ENCODE measurements at regions not wholly inside any gene's neighbourhood (a gene's known extent, or its start where the extent isn't known, plus 50 kb on each side); places are given as distances from the start of the nearest gene placed in this dataset.

- DNase-seq (ENCODE audit: low read depth in 1 of 2, low spot score in 1 of 2), result no peak
- Histone ChIP-seq H3K4me3 (replicated peaks; ENCODE audit: insufficient read depth, low read length) (no peak overlapping the region), H3K27ac (replicated peaks) (no peak overlapping the region), H3K27me3 (ENCODE audit: insufficient read depth, poor library complexity, severe bottlenecking) (no peaks in the 10 kb centered on the region)
- no peak for TF ChIP-seq GABPA (IDR thresholded peaks at IDR 0.05; ENCODE audit: low read depth)
- TF ChIP-seq, protein P1, sequence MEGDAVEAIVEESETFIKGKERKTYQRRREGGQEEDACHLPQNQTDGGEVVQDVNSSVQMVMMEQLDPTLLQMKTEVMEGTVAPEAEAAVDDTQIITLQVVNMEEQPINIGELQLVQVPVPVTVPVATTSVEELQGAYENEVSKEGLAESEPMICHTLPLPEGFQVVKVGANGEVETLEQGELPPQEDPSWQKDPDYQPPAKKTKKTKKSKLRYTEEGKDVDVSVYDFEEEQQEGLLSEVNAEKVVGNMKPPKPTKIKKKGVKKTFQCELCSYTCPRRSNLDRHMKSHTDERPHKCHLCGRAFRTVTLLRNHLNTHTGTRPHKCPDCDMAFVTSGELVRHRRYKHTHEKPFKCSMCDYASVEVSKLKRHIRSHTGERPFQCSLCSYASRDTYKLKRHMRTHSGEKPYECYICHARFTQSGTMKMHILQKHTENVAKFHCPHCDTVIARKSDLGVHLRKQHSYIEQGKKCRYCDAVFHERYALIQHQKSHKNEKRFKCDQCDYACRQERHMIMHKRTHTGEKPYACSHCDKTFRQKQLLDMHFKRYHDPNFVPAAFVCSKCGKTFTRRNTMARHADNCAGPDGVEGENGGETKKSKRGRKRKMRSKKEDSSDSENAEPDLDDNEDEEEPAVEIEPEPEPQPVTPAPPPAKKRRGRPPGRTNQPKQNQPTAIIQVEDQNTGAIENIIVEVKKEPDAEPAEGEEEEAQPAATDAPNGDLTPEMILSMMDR (IDR thresholded peaks at IDR 0.05; ENCODE audit: insufficient read depth, low read length), result no peak
- TF ChIP-seq POLR2AphosphoS5 (IDR thresholded peaks at IDR 0.05; ENCODE audit: low read depth), result no peak
- no peak for TF ChIP-seq REST (IDR thresholded peaks at IDR 0.05; ENCODE audit: insufficient replicate concordance, low read depth)
These were observed 252.6 kb downstream of the MED10 start for GRCh38 chr5:6125781-6126180.

DNA sequence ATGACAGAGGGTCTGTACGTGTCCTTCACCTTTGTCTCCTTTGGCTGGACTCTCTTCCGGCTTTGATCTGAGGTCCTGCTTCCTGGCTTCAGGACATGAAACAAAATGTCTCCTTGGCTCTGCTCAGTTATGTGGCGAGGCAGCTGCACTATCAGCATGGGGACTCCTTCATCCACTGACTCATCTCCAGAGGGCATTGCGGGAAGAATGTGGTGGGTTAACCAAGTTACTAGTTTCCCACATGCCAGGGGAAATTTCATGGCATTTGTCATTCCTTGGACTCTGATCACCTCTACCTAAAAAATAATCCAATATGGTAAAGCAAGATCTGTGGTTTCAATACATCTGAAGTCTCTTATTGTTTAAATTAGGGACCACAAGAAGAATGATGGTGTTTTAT, 259.7 kb downstream of the MED10 start:
- no peak for DNase-seq (ENCODE audit: low read depth in 1 of 2, low spot score in 1 of 2)
- no peak overlapping the region for H3K4me3 ChIP-seq (replicated peaks; ENCODE audit: insufficient read depth, low read length)
- TF ChIP-seq SPI1 (IDR thresholded peaks at IDR 0.05; ENCODE audit: borderline replicate concordance, low read depth) (no peak), POLR2AphosphoS5 (IDR thresholded peaks at IDR 0.05; ENCODE audit: low read depth) (no peak), REST (IDR thresholded peaks at IDR 0.05; ENCODE audit: insufficient replicate concordance, low read depth) (no peak), GABPA (IDR thresholded peaks at IDR 0.05; ENCODE audit: low read depth) (no peak)
- TF ChIP-seq, protein P1 (IDR thresholded peaks at IDR 0.05; ENCODE audit: insufficient read depth, low read length), result no peak
- no peaks in the 10 kb centered on the region for H3K27me3 ChIP-seq (ENCODE audit: insufficient read depth, poor library complexity, severe bottlenecking)
- no peak overlapping the region for H3K27ac ChIP-seq (replicated peaks)

- H3K27ac ChIP-seq (replicated peaks), result no peak overlapping the region
- no peak overlapping the region for H3K4me3 ChIP-seq (replicated peaks; ENCODE audit: insufficient read depth, low read length)
- no peak for DNase-seq (ENCODE audit: low read depth in 1 of 2, low spot score in 1 of 2)
- H3K27me3 ChIP-seq (ENCODE audit: insufficient read depth, poor library complexity, severe bottlenecking), result no peaks in the 10 kb centered on the region
- TF ChIP-seq, protein P1 (IDR thresholded peaks at IDR 0.05; ENCODE audit: insufficient read depth, low read length), result no peak
- TF ChIP-seq GABPA (IDR thresholded peaks at IDR 0.05; ENCODE audit: low read depth) (no peak), SPI1 (IDR thresholded peaks at IDR 0.05; ENCODE audit: borderline replicate concordance, low read depth) (no peak), POLR2AphosphoS5 (IDR thresholded peaks at IDR 0.05; ENCODE audit: low read depth) (no peak), REST (IDR thresholded peaks at IDR 0.05; ENCODE audit: insufficient replicate concordance, low read depth) (no peak)
These were observed 261.1 kb downstream of the MED10 start for GRCh38 chr5:6117212-6117611.

Data from HL-60 (cell line).